Inflammatory macrophage (primary cell): ENCODE measurements at regions not wholly inside any gene's neighbourhood (a gene's known extent, or its start where the extent isn't known, plus 50 kb on each side); places are given as distances from the start of the nearest gene placed in this dataset.

ENCODE experiments used
- DNase-seq, 2 donors: peaks; one replicate each; pipeline ENCODE4 v3.0.0-alpha.2; 2020 to 2022

GRCh38 chr16:59193637-59194036, 459.5 kb upstream of the GOT2 start:
- no peak for DNase-seq

- DNase-seq = peak; percentile 44 to 58
Observed at GRCh38 chr16:59192551-59193199, 458.6 kb upstream of the GOT2 start.

- no peak for DNase-seq
Observed at GRCh38 chr16:59190731-59191130, 456.6 kb upstream of the GOT2 start.

GRCh38 chr16:59188029-59188428, 453.9 kb upstream of the GOT2 start:
- DNase-seq = no peak

- no peak for DNase-seq
Observed at GRCh38 chr16:59181821-59182420, 447.8 kb upstream of the GOT2 start.

GRCh38 chr16:59180083-59180476, 446.0 kb upstream of the GOT2 start:
- no peak for DNase-seq

- no peak for DNase-seq
Observed at GRCh38 chr16:59179446-59180082, 445.4 kb upstream of the GOT2 start.

GRCh38 chr16:59173408-59173831, 439.3 kb upstream of the GOT2 start:
- DNase-seq = no peak

GRCh38 chr16:59170099-59170712, 436.1 kb upstream of the GOT2 start:
- DNase-seq = no peak

GRCh38 chr16:59169168-59169567, 435.1 kb upstream of the GOT2 start:
- DNase-seq = no peak

- no peak for DNase-seq
Observed at GRCh38 chr16:59168461-59169114, 434.5 kb upstream of the GOT2 start.

- DNase-seq = no peak
Observed at GRCh38 chr16:59164461-59164860, 430.3 kb upstream of the GOT2 start.

- no peak for DNase-seq
Observed at GRCh38 chr16:59163371-59164055, 429.4 kb upstream of the GOT2 start.

GRCh38 chr16:59161679-59162078, 427.6 kb upstream of the GOT2 start:
- no peak for DNase-seq

- no peak for DNase-seq
Observed at GRCh38 chr16:59154295-59154694, 420.2 kb upstream of the GOT2 start.

- DNase-seq = no peak
Observed at GRCh38 chr16:59148769-59149155, 414.6 kb upstream of the GOT2 start.

GRCh38 chr16:59148056-59148768, 414.1 kb upstream of the GOT2 start:
- DNase-seq = peak; percentile 22 to 34

GRCh38 chr16:59146140-59146539, 412.0 kb upstream of the GOT2 start:
- DNase-seq = no peak

GRCh38 chr16:59144841-59145240, 410.7 kb upstream of the GOT2 start:
- DNase-seq = no peak

GRCh38 chr16:59144326-59144725, 410.2 kb upstream of the GOT2 start:
- no peak for DNase-seq

GRCh38 chr16:59126486-59126885, 392.4 kb upstream of the GOT2 start:
- no peak for DNase-seq

GRCh38 chr16:59124056-59124455, 389.9 kb upstream of the GOT2 start:
- DNase-seq = no peak
